Esophagus squamous epithelium (tissue), 4 donors: ENCODE measurements at regions not wholly inside any gene's neighbourhood (a gene's known extent, or its start where the extent isn't known, plus 50 kb on each side); places are given as distances from the start of the nearest gene placed in this dataset.

Experiments used
- CTCF ChIP-seq, 6 experiments: fragments of 450-650 bp in 4 of 6; fragments of 200-600 bp in 2 of 6; sonication (generic) in 2 of 6; IDR thresholded peaks; one replicate each; pipeline ENCODE4 v1.5.1; 2016 to 2019; ENCODE audit warnings: antibody characterized with exemption in 6 of 6, mild to moderate bottlenecking in 4 of 6, moderate library complexity in 4 of 6
- POLR2A ChIP-seq, 4 donors: fragments of 450-650 bp; IDR thresholded peaks; one replicate each; pipeline ENCODE4 v1.6.1; 2017; ENCODE audit warnings: antibody characterized with exemption in 4 of 4, mild to moderate bottlenecking in 4 of 4, moderate library complexity in 3 of 4

DNA sequence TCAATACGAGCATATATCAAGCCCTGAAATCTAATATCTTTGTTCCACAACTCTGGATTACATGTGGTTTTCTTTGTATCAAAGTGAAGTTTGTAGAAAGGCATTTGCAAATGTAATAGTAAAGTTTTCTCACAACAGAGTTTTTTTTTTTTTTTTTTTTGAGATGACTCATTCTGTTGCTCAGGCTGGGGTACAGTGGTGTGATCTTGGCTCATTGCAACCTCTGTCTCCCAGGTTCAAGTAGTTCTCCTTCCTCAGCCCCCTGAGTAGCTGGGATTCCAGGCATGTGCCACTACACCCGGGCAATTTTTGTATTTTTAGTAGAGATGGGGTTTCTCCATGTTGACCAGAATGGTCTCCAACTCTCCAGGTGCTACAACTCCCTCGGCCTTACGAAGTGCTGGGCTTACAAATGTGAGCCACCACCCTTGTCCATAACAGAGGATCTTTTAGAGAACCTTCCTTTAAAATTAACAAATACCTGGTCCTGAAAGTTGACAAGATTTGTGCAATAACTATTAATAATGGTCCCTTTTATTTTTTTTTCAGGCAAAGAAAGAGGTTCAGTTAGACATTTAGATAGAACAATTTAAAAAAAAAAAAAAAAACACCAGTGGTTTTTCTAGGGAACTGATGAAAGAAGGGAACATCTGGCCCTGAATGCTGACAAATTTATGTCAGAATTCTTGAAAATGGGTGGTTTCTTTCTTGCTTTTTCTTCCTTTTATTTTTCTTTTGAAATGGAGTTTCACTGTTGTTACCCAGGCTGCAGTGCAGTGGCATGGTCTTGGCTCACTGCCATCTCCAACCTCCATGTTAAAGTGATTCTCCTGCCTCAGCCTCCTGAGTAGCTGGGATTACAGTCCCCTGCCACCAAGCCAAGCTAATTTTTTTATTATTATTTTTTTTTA, 278.5 kb downstream of the RPS4Y2 start:
- TF ChIP-seq CTCF (IDR thresholded peaks at IDR 0.05) (no peak), POLR2A (IDR thresholded peaks at IDR 0.05) (no peak)
